ENCODE measurements at regions not wholly inside any gene's neighbourhood (a gene's known extent, or its start where the extent isn't known, plus 50 kb on each side); places are given as distances from the start of the nearest gene placed in this dataset.
A peak's percentile ranks its signal among the peaks of the same experiment; 100 is the strongest.
"Not testable (repeated sequence)": the region's sequence is repeated elsewhere in the genome, so short reads cannot be mapped to it uniquely, and the experiment has no call there.

DNA sequence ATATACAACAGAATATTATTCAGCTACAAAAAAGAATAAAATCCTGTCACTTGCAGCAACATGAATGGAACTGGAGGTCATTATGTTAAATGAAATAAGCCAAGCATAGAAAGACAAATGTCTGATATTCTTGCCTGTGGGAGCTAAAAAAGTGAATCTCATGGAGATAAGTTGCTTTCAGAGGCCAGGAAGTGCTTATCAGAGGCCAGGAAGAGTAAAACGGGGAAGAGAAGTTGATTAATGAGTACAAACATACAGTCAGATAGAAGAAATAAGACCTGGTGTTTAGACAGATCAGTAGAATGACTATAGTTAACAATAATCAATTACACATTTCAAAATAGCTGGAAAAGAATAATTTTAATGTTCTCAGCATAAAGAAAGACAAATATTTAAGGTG is 54.4 kb upstream of the CPHXL start:
- no peak for DNase-seq (ENCODE audit: low spot score)

DNA sequence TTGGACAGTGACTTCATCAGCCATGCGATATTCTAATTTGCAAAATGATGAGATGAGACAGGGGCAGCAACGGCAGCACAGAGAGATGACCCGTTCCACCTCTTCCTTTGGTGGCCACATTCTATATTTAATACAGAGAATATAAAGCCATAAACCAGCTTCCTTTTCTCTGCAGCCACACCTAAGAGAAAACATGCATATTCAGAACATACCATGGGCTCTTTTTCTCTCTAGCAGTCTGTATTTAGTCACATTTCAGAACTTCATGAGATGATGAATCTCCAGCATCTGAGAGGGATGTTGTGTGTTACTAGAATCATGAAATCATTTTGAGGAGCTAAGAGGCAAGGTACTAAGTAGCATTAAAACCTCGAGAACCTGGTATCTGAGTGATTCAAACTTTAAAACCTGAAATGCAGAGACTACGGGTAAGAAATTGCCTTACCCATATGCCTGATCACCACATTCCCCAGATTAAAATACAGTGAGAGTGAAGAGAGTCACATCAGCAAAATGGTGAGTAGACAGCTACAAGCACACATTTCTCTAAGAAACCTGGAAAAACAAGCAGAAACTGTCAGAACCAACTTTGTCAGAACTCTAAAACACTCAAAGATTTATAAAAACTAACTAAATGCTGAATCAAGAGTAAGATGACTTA is 55.5 kb upstream of the CPHXL start:
- DNase-seq (ENCODE audit: low spot score), result no peak

DNA sequence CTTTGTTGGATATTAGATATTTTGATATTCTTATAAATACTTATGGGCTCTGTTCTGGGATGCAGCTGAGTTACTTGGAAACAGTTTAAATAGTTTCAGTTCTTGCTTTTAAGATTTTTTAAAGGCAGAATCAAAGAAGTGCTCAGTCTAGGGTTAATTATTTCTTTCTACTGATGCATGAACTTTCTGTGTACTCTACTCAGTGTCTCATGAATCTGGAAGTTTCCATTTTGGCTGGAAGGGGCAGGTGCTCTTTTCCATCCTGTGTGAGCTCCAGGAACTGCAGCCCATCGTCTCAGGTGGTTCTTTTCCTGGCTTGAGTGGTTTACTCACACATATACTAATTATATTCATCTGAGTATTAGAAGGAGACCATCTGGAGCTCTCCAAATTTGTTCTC is 61.1 kb upstream of the CPHXL start:
- DNase-seq (ENCODE audit: low spot score), result no peak

GRCh38 chr16:75789237-75789636 is 62.9 kb upstream of the CPHXL start:
- peak; percentile 62 for DNase-seq (ENCODE audit: low spot score)

DNA sequence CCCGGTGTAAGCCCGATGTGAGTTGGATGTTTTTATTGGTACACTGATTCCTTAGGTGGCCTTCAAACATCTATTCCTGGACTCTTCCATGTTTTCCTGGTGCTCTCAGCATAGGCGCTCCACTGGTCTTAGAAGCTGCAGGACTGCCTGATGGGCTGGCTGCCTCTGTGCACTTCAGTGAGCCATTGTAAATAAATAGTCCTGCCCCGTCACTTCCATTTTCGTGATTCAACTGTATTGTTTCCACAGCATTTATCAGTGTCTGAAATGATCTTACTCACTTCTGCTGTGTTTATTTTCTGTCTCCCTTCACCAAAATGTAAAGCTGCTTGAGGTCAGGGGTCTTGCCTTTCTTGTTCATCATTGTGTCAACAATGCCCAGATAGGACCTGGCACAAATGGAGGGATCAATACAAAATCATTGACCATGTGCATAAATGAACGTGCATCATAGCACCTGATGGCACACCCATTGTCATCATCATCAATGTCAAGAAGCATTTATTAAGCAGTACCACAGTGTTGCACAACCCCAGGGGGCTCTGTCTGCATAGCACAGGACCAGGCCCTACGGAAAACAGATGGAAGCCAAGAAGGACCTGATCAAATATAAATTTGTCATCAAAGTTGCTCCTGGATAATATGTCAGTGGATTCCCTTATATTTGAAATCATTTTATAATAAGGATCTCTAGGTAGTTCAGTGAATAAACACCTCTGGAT is 66.6 kb upstream of the CPHXL start:
- DNase-seq (ENCODE audit: low spot score), result no peak

DNA sequence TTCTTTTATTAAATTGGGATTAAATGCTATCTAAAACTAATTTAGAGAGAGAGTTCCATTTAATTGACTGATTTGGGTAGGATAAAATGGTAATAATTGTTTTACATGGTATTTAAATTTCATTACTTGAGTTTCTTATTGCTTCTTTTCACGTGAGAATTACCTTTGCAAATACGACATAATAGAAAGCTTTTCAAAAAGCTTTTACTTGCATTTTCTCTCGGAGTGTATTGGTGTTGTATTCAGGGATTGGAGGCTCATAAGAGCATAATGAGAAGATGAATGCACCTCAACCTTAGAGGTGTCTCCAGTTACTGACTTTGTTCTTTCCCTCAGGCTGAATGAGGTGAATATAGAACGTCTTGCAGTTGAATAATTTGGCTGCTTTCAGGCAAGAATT is 67.4 kb upstream of the CPHXL start:
- DNase-seq (ENCODE audit: low spot score), result no peak

GRCh38 chr16:75794426-75794825 is 68.1 kb upstream of the CPHXL start:
- DNase-seq (ENCODE audit: low spot score), result no peak

- DNase-seq (ENCODE audit: low spot score), result no peak
These were observed 72.4 kb upstream of the CPHXL start for GRCh38 chr16:75798714-75799113.

GRCh38 chr16:75801307-75801706 is 75.0 kb upstream of the CPHXL start:
- no peak for DNase-seq (ENCODE audit: low spot score)

GRCh38 chr16:75803753-75804152 is 77.5 kb upstream of the CPHXL start:
- no peak for DNase-seq (ENCODE audit: low spot score)

DNA sequence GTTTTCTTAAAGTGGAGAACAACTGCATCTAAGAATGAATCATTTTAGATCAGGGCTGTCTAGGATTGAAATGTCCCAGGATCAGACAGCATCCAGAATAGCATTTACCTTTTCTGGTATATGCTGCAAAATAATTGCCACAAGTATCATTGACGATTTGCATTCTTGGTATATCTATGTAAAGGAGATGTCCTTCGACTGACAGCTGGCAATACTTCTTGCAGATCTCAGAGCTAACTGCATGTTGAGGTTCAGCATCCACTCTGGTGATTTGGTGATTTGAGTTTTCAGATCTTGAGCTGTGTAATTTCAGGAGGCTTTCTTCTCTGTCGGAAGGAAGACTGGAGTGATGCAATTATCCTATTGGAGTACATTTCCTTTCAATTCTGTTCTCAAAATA is 78.1 kb upstream of the CPHXL start:
- no peak for DNase-seq (ENCODE audit: low spot score)

DNA sequence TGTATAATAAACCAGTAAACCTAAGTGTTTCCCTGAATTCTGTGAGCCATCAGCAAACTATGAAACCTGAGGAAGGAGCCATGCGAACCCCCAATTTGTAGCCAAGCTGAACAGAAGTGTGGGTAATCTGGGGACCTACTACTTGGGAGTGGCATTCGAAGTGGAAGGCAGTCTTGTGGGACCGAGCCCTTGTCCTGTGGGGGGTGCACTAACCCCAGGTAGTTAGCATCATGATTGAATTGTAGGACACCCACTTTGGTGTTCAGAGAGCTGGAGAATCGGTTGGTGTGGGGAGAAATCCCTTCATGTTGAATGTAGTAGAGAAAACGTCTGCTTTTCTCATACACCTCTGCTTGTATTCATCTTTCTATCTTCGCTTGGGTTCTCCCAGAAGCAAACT is 79.7 kb upstream of the CPHXL start:
- peak; percentile 23 for DNase-seq (ENCODE audit: low spot score)

- no peak for DNase-seq (ENCODE audit: low spot score)
These were observed 80.2 kb upstream of the CPHXL start for GRCh38 chr16:75806487-75806886.

- no peak for DNase-seq (ENCODE audit: low spot score)
These were observed 84.1 kb upstream of the CPHXL start for GRCh38 chr16:75810342-75810741.

DNA sequence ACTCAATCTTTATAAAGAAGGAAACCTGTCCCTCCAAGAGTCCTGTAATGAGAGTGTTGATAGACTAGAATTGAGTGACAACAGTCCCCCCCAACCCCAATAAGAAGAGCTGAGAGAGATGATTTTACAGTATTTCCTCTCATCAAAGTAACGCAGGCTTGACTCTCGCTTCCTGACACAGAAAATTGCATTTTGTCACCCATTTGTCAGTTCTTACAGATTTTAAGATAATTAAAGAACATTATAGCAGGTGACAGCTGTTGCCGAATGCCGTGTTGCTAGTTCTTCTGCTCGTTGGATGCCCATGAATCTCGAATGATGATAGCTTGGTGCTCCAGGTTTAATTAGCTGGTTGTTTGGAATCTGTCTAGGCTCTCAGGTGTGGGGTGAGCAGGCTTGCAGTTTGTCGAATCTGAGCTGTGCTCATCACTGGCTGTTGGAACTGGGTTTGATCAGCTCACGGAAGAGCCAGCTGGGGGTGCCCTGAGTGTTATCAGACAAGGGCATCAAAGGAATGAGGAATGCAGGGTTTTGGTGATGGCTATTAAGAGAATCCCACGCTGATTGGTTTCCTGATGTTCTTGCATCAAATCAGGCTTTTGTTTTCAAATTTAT is 84.8 kb upstream of the CPHXL start:
- DNase-seq (ENCODE audit: low spot score), result no peak

- DNase-seq (ENCODE audit: low spot score), result no peak
These were observed 92.2 kb upstream of the CPHXL start for GRCh38 chr16:75818491-75818890.

DNA sequence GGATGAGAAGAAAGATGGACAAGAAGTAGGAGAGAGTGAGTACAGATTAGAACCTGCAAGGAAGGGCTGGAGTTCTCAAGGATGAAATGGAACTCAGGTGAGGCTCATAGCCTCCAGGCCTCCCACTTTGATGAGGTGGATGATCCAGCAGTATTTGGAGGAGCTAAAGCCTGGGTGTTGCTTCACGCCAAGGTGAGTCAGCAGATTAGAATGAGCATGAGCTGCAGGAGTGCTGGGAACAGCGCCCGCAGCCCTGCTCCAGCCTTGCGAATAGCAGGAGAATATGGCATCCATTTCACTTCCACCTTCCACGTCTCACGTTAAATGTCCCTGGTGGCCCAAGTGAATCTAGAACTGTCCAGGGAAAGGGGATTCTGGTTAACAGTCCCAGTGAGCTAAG is 94.4 kb upstream of the CPHXL start:
- no peak for DNase-seq (ENCODE audit: low spot score)

DNA sequence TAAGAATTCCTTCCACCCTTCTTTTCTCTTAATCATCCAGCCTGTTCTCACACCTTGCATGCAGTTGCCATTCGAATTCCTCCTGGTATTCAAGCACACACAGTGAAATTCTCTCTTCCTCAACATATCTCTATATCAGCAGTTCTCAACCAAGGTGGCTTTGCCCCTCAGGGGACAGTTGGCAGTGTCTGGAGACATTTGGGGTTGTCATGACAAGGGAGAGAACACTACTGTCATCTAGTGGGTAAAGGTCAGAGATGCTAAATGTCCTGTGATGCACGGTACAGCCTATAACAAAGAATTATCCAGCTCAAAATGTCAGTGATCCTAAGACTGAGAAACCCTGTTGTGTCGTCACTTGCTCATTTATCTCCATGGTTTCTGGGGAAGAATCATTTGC is 94.8 kb upstream of the CPHXL start:
- no peak for DNase-seq (ENCODE audit: low spot score)

- not testable (repeated sequence) for DNase-seq (ENCODE audit: low spot score)
These were observed 99.5 kb upstream of the CPHXL start for GRCh38 chr16:75825750-75826149.

DNA sequence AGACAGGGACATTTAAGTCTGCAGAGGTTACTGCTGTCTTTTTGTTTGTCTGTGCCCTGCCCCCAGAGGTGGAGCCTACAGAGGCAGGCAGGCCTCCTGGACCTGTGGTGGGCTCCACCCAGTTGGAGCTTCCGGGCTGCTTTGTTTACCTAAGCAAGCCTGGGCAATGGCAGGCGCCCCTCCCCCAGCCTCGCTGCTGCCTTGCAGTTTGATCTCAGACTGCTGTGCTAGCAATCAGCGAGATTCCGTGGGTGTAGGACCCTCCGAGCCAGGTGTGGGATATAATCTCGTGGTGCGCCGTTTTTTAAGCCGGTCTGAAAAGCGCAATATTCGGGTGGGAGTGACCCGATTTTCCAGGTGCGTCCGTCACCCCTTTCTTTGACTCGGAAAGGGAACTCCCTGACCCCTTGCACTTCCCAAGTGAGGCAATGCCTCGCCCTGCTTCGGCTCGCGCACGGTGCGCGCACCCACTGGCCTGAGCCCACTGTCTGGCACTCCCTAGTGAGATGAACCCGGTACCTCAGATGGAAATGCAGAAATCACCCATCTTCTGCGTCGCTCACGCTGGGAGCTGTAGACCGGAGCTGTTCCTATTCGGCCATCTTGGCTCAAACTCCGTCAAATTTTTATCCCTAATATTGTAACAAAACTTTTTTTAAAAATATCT is 101.2 kb upstream of the CPHXL start:
- DNase-seq (ENCODE audit: low spot score), result not testable (repeated sequence)

DNA sequence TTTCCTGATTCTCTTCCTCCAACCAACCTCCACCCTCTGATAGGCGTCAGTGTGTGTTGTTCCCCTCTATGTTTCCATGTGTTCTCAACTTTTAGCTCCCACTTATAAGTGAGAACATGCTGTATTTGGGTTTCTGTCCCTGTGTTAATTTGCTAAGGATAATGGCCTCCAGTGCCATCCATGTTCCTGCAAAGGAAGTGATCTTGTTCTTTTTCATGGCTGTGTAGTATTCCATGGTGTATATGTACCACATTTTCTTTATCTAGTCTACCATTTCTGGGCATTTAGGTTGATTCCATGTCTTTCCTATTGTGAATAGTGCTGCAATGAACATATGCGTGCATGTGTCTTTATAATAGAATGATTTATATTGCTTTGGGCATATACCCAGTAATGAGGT is 107.1 kb upstream of the CPHXL start:
- not testable (repeated sequence) for DNase-seq (ENCODE audit: low spot score)

- DNase-seq (ENCODE audit: low spot score), result no peak
These were observed 110.2 kb upstream of the CPHXL start for GRCh38 chr16:75836347-75837010.

Data from HuH-7 (cell line).